Right lobe of liver (tissue), 6 donors: ENCODE measurements at regions not wholly inside any gene's neighbourhood (a gene's known extent, or its start where the extent isn't known, plus 50 kb on each side); places are given as distances from the start of the nearest gene placed in this dataset.
"Not testable (repeated sequence)": the region's sequence is repeated elsewhere in the genome, so short reads cannot be mapped to it uniquely, and the experiment has no call there.

Source experiments
- ATAC-seq, 4 donors: fragments of 200-7000 bp; cut with Tn5 transposase; one replicate each; pipeline ENCODE4 v1.9.1; 2020; ENCODE audit warnings: mild to moderate bottlenecking in 4 of 4, moderate library complexity in 4 of 4
- DNase-seq, 3 donors: peaks; one replicate each; pipeline ENCODE4 v3.0.0-alpha.2; 2020
- H3K27ac ChIP-seq, 3 donors: fragments of 200-600 bp; one replicate each; pipeline ENCODE4 v1.8.0; 2022
- H3K27me3 ChIP-seq, 2 donors: fragments of 200-600 bp; one replicate each; pipeline ENCODE4 v1.8.0; 2022
- H3K36me3 ChIP-seq, 4 donors: fragments of 200-600 bp; sonication (generic) in 1 of 4; one replicate each; pipeline versions ENCODE4 v1.5.1 to v1.8.0; 2017 to 2022; ENCODE audit warnings: control low read depth in 1 of 4
- H3K4me1 ChIP-seq, 4 donors: fragments of 200-600 bp; sonication (generic) in 1 of 4; one replicate each; pipeline versions ENCODE4 v1.5.1 to v1.8.0; 2017 to 2022; ENCODE audit warnings: control low read depth in 1 of 4
- H3K4me3 ChIP-seq, 3 donors: fragments of 200-600 bp; one replicate each; pipeline ENCODE4 v1.8.0; 2022
- H3K9me3 ChIP-seq, 4 donors: fragments of 200-600 bp; sonication (generic) in 1 of 4; one replicate each; pipeline versions ENCODE4 v1.5.1 to v1.8.0; 2017 to 2022; ENCODE audit warnings: control low read depth in 1 of 4
- CTCF ChIP-seq, 4 donors: fragments of 200-600 bp in 3 of 4; fragments of 450-650 bp in 1 of 4; IDR thresholded peaks; one replicate each; pipeline versions ENCODE4 v1.5.1 to v1.8.0; 2016 to 2022; ENCODE audit warnings: antibody characterized with exemption in 4 of 4, mild to moderate bottlenecking in 2 of 4
- POLR2A ChIP-seq: fragments of 450-650 bp; IDR thresholded peaks from one replicate; pipeline ENCODE4 v1.6.1; 2017; ENCODE audit warnings: antibody characterized with exemption, mild to moderate bottlenecking
- whole genome bisulfite sequencing: methylation state at CpG from one replicate; pipeline ENCODE4 v1.1.6; 2018; ENCODE audit warnings: low coverage, low lambda C conversion rate; ENCODE audit not compliant: insufficient coverage; ENCODE audit errors: missing lambda C conversion rate; 5-methylcytosine and 5-hydroxymethylcytosine counted together
- intact Hi-C, 2 donors: fragments of 100-400 bp; cut with DNase I; formaldehyde crosslinking; loops; one replicate each; pipeline versions ENCODE4 v1.11.2 to v1.14.1; 2022
- donor health status: DM: no; HTN: yes; CAD: no.
- donor health status: DM: no; HTN: no; CAD: no.
- donor health status: DM: no; HTN: no; CAD: no.
- donor health status: DM: no; HTN: yes; CAD: no.
- donor health status: DM: no; HTN: yes; CAD: no.

DNA sequence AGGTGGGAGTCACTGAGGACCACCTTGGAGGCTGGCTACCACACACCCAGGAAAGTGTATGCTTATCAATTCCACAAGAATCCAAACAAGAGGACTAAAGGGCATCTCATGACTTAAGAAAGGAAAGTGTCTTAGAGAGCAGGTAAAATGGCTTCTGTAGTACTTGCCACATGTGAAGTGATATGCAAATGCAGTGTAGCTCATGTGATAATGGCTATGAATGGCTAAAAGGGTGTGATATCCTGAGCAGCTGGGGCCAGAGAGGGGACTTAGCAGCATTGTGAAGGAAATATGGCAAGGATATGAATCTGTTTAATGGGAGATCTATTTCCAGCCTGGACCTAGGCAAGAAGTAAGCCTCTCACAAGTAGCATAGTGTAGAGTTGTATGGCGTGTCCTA, 90.5 kb downstream of the BUB3 start:
- Histone ChIP-seq H3K9me3 (no peaks in the 10 kb centered on the region), H3K4me3 (no peak overlapping the region), H3K27ac (no peak overlapping the region), H3K27me3 (no peaks in the 10 kb centered on the region), H3K36me3 (no peaks in the 10 kb centered on the region), H3K4me1 (peaks cover 0 to 15% (median 3%) of the 10 kb centered on the region in 4 donors)
- no peak for ATAC-seq
- TF ChIP-seq POLR2A (no peak), CTCF (IDR thresholded peaks at IDR 0.05) (no peak)
- intact Hi-C loops: no loop called here
- 78% methylated on average over 1 of the region's 1 CpG for WGBS
- DNase-seq: no peak

GRCh38 chr10:123245264-123245663, 91.1 kb downstream of the BUB3 start:
- no peak for ATAC-seq
- Histone ChIP-seq H3K27me3 (no peaks in the 10 kb centered on the region), H3K4me1 (peaks cover 0 to 15% (median 3%) of the 10 kb centered on the region in 4 donors), H3K36me3 (no peaks in the 10 kb centered on the region), H3K27ac (no peak overlapping the region), H3K4me3 (no peak overlapping the region), H3K9me3 (no peaks in the 10 kb centered on the region)
- TF ChIP-seq CTCF (IDR thresholded peaks at IDR 0.05) (no peak), POLR2A (no peak)
- 90% methylated on average over 2 of the region's 9 CpGs for WGBS
- no peak for DNase-seq
- intact Hi-C loops: no loop called here

GRCh38 chr10:123249894-123250293, 95.7 kb downstream of the BUB3 start:
- no peak for DNase-seq

GRCh38 chr10:123250640-123251039, 96.4 kb downstream of the BUB3 start:
- 72% methylated on average over 4 of the region's 4 CpGs for WGBS
- Histone ChIP-seq H3K4me1 (peaks cover 0 to 6% (median 3%) of the 10 kb centered on the region in 4 donors), H3K9me3 (no peaks in the 10 kb centered on the region), H3K36me3 (no peaks in the 10 kb centered on the region), H3K27ac (no peak overlapping the region), H3K4me3 (no peak overlapping the region), H3K27me3 (no peaks in the 10 kb centered on the region)
- ATAC-seq (no peak), DNase-seq (no peak)
- intact Hi-C loops: no loop called here
- TF ChIP-seq POLR2A (no peak), CTCF (IDR thresholded peaks at IDR 0.05) (no peak)

More at GRCh38 chr10:123249894-123250293, 95.7 kb downstream of the BUB3 start:
- intact Hi-C loops: no loop called here
- H3K4me1 ChIP-seq: peaks cover 0 to 6% (median 3%) of the 10 kb centered on the region in 4 donors
- no peak overlapping the region for H3K27ac ChIP-seq
- WGBS: 56% methylated on average over 1 of the region's 1 CpG
- ATAC-seq: no peak
- TF ChIP-seq CTCF (IDR thresholded peaks at IDR 0.05) (no peak), POLR2A (no peak)
- no peaks in the 10 kb centered on the region for H3K9me3 ChIP-seq
- H3K4me3 ChIP-seq: no peak overlapping the region
- H3K27me3 ChIP-seq: no peaks in the 10 kb centered on the region
- no peaks in the 10 kb centered on the region for H3K36me3 ChIP-seq

DNA sequence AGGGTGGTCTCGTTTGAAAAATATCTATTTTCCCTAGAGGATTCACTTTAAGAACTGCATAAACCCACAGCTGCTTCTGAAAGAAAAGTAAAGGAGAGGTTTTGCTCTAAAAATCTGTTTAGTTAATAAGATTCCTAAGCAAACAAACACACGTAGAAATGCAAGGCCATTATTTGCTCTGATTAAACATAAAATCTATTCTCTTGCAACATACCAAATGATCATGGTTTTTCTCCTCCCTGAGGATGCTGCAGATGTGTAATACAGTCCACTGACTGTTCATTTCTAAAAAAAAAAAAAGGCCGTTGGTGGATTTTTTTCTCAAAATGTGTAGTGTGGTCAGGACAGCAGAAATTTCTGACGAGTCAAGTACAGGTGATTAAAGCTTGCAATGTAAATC, 98.6 kb downstream of the BUB3 start:
- no peak overlapping the region for H3K27ac ChIP-seq
- no peaks in the 10 kb centered on the region for H3K36me3 ChIP-seq
- ATAC-seq (peak; percentile 63 to 88 (median 77)), DNase-seq (no peak)
- H3K9me3 ChIP-seq: no peaks in the 10 kb centered on the region
- intact Hi-C loops: no loop called here
- no peaks in the 10 kb centered on the region for H3K27me3 ChIP-seq
- no peak overlapping the region for H3K4me3 ChIP-seq
- WGBS: 26% methylated on average over 4 of the region's 4 CpGs
- TF ChIP-seq POLR2A (no peak), CTCF (IDR thresholded peaks at IDR 0.05) (no peak)
- H3K4me1 ChIP-seq: peaks cover 0 to 6% (median 3%) of the 10 kb centered on the region in 4 donors

DNA sequence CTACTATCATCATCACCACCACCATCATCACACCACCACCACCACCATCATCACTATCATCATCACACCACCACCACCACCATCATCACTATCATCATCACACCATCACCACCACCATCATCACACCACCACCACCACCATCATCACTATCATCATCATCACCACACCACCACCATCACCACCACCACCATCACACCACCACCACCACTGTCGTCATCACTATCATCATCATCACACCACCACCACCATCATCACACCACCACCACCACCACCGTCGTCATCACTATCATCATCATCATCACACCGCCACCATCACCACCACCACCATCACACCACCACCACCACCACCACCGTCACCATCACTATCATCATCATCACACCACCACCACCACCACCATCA, 100.1 kb downstream of the BUB3 start:
- intact Hi-C loops, H3K4me1 ChIP-seq, DNase-seq, H3K27ac ChIP-seq, ATAC-seq, H3K4me3 ChIP-seq, H3K27me3 ChIP-seq, H3K36me3 ChIP-seq, H3K9me3 ChIP-seq: not testable (repeated sequence)
- 69% methylated on average over 5 of the region's 5 CpGs for whole genome bisulfite sequencing
